CD14-positive monocyte (primary cell): ENCODE measurements at regions not wholly inside any gene's neighbourhood (a gene's known extent, or its start where the extent isn't known, plus 50 kb on each side); places are given as distances from the start of the nearest gene placed in this dataset.
"Not testable (repeated sequence)": the region's sequence is repeated elsewhere in the genome, so short reads cannot be mapped to it uniquely, and the experiment has no call there.

Experiments
- DNase-seq, 3 donors: peaks; one replicate each; pipeline ENCODE4 v3.0.0-alpha.2; 2011 to 2022
- H2AFZ ChIP-seq: 2 replicates; pipeline ENCODE4 v1.6.0; 2012; ENCODE audit warnings: mild to moderate bottlenecking, low read depth, low read length, inconsistent platforms; ENCODE audit not compliant: insufficient read depth, poor library complexity, severe bottlenecking
- H3K27ac ChIP-seq, 2 donors: 1 replicate in 1 of 2; 2 replicates in 1 of 2; pipeline ENCODE4 v1.5.1; 2012 to 2013; ENCODE audit warnings: low read length in 2 of 2, control low read depth in 1 of 2, inconsistent platforms in 1 of 2, low read depth in 1 of 2, mild to moderate bottlenecking in 1 of 2
- H3K27me3 ChIP-seq, 2 donors: one replicate each; pipeline versions ENCODE4 v1.6.0 to v1.6.1; 2011 to 2013; ENCODE audit warnings: low read length in 2 of 2; ENCODE audit not compliant: control insufficient read depth in 2 of 2, insufficient read depth in 2 of 2
- H3K36me3 ChIP-seq, 2 donors: replicated peaks in 1 of 2; 1 replicate in 1 of 2; 2 replicates in 1 of 2; pipeline versions ENCODE4 v1.5.1 to v1.6.1; 2012 to 2013; ENCODE audit warnings: low read length in 2 of 2, control low read depth in 1 of 2, inconsistent platforms in 1 of 2, mild to moderate bottlenecking in 1 of 2; ENCODE audit not compliant: insufficient read depth in 2 of 2, control insufficient read depth in 1 of 2
- H3K4me1 ChIP-seq, 2 donors: 1 replicate in 1 of 2; 2 replicates in 1 of 2; pipeline versions ENCODE4 v1.5.1 to v1.6.1; 2012 to 2013; ENCODE audit warnings: low read length in 2 of 2, control low read depth in 1 of 2, inconsistent platforms in 1 of 2, mild to moderate bottlenecking in 1 of 2, moderate library complexity in 1 of 2; ENCODE audit not compliant: insufficient read depth in 2 of 2, control insufficient read depth in 1 of 2
- H3K4me2 ChIP-seq: replicated peaks from 2 replicates; pipeline ENCODE3; 2012; ENCODE audit warnings: low read length, moderate library complexity, mild to moderate bottlenecking; ENCODE audit not compliant: poor library complexity, severe bottlenecking; ENCODE audit errors: extremely low read depth
- H3K4me3 ChIP-seq, 3 experiments: fragments of 200-600 bp in 1 of 3; sonication (generic) in 1 of 3; replicated peaks in 1 of 3; 1 replicate in 2 of 3; 2 replicates in 1 of 3; pipeline ENCODE4 v1.5.1; 2011 to 2013; ENCODE audit warnings: low read length in 3 of 3, mild to moderate bottlenecking in 3 of 3, control low read depth in 2 of 3, low read depth in 2 of 3, inconsistent platforms in 1 of 3, moderate library complexity in 1 of 3
- H3K79me2 ChIP-seq: 2 replicates; pipeline ENCODE4 v1.6.0; 2012; ENCODE audit warnings: mild to moderate bottlenecking, control low read depth, inconsistent platforms, low read length, moderate library complexity; ENCODE audit not compliant: insufficient read depth
- H3K9ac ChIP-seq: 2 replicates; pipeline ENCODE4 v1.6.0; 2017; ENCODE audit warnings: low read length, mild to moderate bottlenecking; ENCODE audit not compliant: insufficient read depth, poor library complexity, severe bottlenecking
- H3K9me3 ChIP-seq, 2 donors: replicated peaks in 1 of 2; 1 replicate in 1 of 2; 2 replicates in 1 of 2; pipeline versions ENCODE4 v1.5.1 to v1.6.1; 2012 to 2013; ENCODE audit warnings: low read length in 2 of 2, control low read depth in 1 of 2; ENCODE audit not compliant: control insufficient read depth in 1 of 2, insufficient read depth in 1 of 2
- H4K20me1 ChIP-seq: 2 replicates; pipeline ENCODE4 v1.6.0; 2012; ENCODE audit warnings: mild to moderate bottlenecking, low read length, control low read depth, moderate library complexity; ENCODE audit not compliant: insufficient read depth
- H3K27ac Mint-ChIP-seq, 7 donors: one replicate each; pipeline ENCODE4 v1.8.0; 2020; ENCODE audit warnings: mild to moderate bottlenecking in 7 of 7, mixed read lengths in 7 of 7, moderate library complexity in 6 of 7, inconsistent platforms in 2 of 7
- H3K27me3 Mint-ChIP-seq, 3 donors: one replicate each; pipeline ENCODE4 v1.8.0; 2021 to 2022; ENCODE audit warnings: low read depth in 3 of 3, mild to moderate bottlenecking in 3 of 3, mixed read lengths in 3 of 3, moderate library complexity in 3 of 3, inconsistent platforms in 1 of 3
- H3K36me3 Mint-ChIP-seq, 2 donors: one replicate each; pipeline ENCODE4 v1.8.0; 2020; ENCODE audit warnings: mixed read lengths in 2 of 2, inconsistent platforms in 1 of 2, mild to moderate bottlenecking in 1 of 2
- H3K4me1 Mint-ChIP-seq: one replicate; pipeline ENCODE4 v1.8.0; 2020; ENCODE audit warnings: mild to moderate bottlenecking, mixed read lengths
- H3K4me3 Mint-ChIP-seq, 2 donors: one replicate each; pipeline ENCODE4 v1.8.0; 2020; ENCODE audit warnings: mild to moderate bottlenecking in 2 of 2, mixed read lengths in 2 of 2, moderate library complexity in 1 of 2
- H3K9me3 Mint-ChIP-seq, 7 donors: one replicate each; pipeline ENCODE4 v1.8.0; 2020 to 2022; ENCODE audit warnings: mixed read lengths in 7 of 7, mild to moderate bottlenecking in 6 of 7, moderate library complexity in 6 of 7, inconsistent platforms in 2 of 7
- WGBS: methylation state at CpG from one replicate; pipeline ENCODE4 v1.1.5; 2013; ENCODE audit warnings: missing lambda C conversion rate; ENCODE audit not compliant: insufficient coverage; 5-methylcytosine and 5-hydroxymethylcytosine counted together
- intact Hi-C, 2 donors: fragments of 100-400 bp; cut with micrococcal nuclease; formaldehyde crosslinking; loops; one replicate each; pipeline versions ENCODE4 v1.15.0 to v1.15.1; 2023
- TF ChIP-seq, protein P1 (sequence below): fragments of 200-600 bp; IDR thresholded peaks from one replicate; pipeline ENCODE4 v1.8.0; 2022; ENCODE audit warnings: antibody characterized with exemption, mild to moderate bottlenecking

DNA sequence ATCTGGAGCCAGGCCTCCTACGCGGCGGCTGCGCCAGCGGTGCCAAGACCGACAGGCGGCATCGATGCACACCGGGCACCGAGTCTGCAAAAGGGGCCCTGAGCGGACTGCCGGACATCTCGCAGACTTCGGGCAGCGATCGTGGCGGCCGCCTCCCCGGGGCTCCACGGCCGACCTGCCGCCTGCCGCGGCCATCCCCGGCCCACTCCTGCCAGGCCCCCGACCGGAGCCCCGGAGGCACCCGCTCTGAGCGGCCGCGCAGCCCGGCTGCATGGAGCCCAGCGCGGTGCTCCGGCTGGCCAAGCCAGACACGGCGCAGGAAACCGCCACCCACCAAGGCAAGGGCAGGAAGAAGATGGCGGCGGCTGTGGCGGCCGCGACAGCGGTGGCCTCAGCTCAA, 154.2 kb upstream of the KCTD7 start:
- Mint-ChIP-seq H3K4me1 (no peaks in the 10 kb centered on the region), H3K9me3 (no peaks in the 10 kb centered on the region), H3K4me3 (no peak overlapping the region), H3K27ac (no peak overlapping the region), H3K36me3 (peaks cover 17 to 24% of the 10 kb centered on the region in 2 donors), H3K27me3 (peaks cover 0 to 3% (median 2%) of the 10 kb centered on the region in 3 donors)
- no peak overlapping the region for H3K9ac ChIP-seq
- H3K4me3 ChIP-seq: no peak overlapping the region
- peaks cover 0 to 6% of the 10 kb centered on the region in 2 donors for H3K36me3 ChIP-seq
- H3K4me2 ChIP-seq: no peak overlapping the region
- H2AFZ ChIP-seq: no peak overlapping the region
- TF ChIP-seq, protein P1, sequence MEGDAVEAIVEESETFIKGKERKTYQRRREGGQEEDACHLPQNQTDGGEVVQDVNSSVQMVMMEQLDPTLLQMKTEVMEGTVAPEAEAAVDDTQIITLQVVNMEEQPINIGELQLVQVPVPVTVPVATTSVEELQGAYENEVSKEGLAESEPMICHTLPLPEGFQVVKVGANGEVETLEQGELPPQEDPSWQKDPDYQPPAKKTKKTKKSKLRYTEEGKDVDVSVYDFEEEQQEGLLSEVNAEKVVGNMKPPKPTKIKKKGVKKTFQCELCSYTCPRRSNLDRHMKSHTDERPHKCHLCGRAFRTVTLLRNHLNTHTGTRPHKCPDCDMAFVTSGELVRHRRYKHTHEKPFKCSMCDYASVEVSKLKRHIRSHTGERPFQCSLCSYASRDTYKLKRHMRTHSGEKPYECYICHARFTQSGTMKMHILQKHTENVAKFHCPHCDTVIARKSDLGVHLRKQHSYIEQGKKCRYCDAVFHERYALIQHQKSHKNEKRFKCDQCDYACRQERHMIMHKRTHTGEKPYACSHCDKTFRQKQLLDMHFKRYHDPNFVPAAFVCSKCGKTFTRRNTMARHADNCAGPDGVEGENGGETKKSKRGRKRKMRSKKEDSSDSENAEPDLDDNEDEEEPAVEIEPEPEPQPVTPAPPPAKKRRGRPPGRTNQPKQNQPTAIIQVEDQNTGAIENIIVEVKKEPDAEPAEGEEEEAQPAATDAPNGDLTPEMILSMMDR: no peak
- no peaks in the 10 kb centered on the region for H3K4me1 ChIP-seq
- intact Hi-C loops: no loop called here
- WGBS: 99% methylated on average over 39 of the region's 45 CpGs
- H3K27me3 ChIP-seq: no peaks in the 10 kb centered on the region
- H3K9me3 ChIP-seq: no peaks in the 10 kb centered on the region
- no peaks in the 10 kb centered on the region for H3K79me2 ChIP-seq
- no peak overlapping the region for H3K27ac ChIP-seq
- no peaks in the 10 kb centered on the region for H4K20me1 ChIP-seq
- DNase-seq: no peak

DNA sequence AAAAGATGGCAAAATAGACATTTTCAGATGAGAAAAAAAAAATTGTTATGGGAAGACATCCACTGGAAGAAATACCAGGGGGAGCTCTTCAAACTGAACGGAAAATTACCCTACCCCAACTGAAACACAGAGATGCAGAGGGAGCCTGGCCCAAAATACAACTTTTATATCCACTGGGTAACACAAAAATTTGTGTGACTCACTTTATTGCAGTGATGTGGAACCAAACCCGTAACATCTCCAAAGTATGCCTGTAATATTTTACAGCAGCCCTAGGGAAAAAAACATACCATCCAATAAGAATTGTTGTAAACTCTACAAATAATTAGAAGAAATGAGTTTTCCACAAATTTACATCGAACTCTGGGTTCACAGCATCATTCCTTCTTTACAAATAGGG, 152.6 kb upstream of the KCTD7 start:
- H3K4me1 ChIP-seq, H3K4me2 ChIP-seq, H3K4me1 Mint-ChIP-seq, H3K9ac ChIP-seq, intact Hi-C loops, H3K27me3 ChIP-seq, H3K27me3 Mint-ChIP-seq, H3K4me3 Mint-ChIP-seq, H3K9me3 ChIP-seq, H3K9me3 Mint-ChIP-seq, H3K36me3 ChIP-seq, H3K79me2 ChIP-seq, H3K4me3 ChIP-seq, H2AFZ ChIP-seq, H4K20me1 ChIP-seq, DNase-seq, H3K27ac ChIP-seq, H3K27ac Mint-ChIP-seq: not testable (repeated sequence)
- no CpG with 5 or more reads among the region's 3 CpGs for WGBS
- H3K36me3 Mint-ChIP-seq: peaks cover 23 to 30% of the 10 kb centered on the region in 2 donors

DNA sequence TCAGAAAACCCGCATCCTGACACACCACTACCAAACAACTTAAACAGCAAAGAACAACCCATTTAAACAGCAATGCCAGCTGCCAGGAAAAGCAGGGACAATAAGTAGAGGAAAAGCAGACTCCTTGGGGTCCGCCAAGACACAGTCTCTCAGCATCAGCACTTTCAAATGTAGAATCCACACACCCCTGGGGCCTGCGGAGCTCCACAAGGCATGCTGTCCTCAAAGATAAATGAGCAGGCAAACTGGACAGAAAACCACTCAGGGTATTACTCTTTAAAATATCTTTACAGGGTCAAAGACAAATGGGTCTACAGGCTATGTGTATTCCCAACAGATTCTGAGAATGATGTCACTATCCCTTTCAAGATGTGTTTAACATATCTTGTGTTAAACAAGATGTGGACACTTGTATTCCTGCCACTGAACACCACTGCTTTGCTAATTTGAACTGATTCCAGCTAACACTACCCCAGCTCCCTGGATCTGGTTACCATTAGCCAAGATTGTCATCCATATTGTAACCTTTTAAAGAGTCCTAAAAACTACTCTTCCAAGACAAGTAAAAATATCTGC, 150.8 kb upstream of the KCTD7 start:
- peaks cover 30 to 32% of the 10 kb centered on the region in 2 donors for H3K36me3 Mint-ChIP-seq
- H3K4me1 Mint-ChIP-seq, H3K27me3 Mint-ChIP-seq, H3K4me3 Mint-ChIP-seq, H2AFZ ChIP-seq, H3K9me3 Mint-ChIP-seq, H3K27me3 ChIP-seq, DNase-seq, H3K36me3 ChIP-seq, H3K27ac Mint-ChIP-seq, H3K79me2 ChIP-seq, H3K4me2 ChIP-seq, intact Hi-C loops, H4K20me1 ChIP-seq, H3K4me3 ChIP-seq, H3K9me3 ChIP-seq, H3K9ac ChIP-seq, H3K4me1 ChIP-seq, H3K27ac ChIP-seq: not testable (repeated sequence)
- 88% methylated on average over 2 of the region's 3 CpGs for WGBS

DNA sequence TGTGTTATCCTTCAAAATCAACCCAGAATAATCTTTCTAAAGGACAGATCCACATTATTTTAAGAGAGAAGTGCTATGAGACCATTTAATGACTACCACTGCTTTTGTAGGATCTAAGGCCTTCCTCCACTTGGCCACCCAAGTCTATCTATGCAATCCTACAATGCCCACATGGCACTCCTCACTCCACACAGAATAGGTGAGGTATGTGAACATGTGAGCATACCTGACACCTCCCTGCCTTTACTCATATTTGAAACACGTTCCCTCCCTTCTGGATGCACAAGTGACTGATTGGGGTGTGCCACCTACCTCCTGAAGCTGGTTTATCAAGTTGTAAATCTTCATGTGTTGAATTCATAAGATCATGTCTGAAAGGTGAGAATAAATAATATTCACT, 147.5 kb upstream of the KCTD7 start:
- DNase-seq, H2AFZ ChIP-seq: not testable (repeated sequence)

More for the DNA sequence above, 147.5 kb upstream of the KCTD7 start:
- H3K4me1 Mint-ChIP-seq, H3K79me2 ChIP-seq, H3K27me3 Mint-ChIP-seq, H3K27me3 ChIP-seq, H3K36me3 ChIP-seq, H3K9ac ChIP-seq, H3K4me1 ChIP-seq, intact Hi-C loops, H4K20me1 ChIP-seq, H3K4me3 Mint-ChIP-seq, H3K9me3 ChIP-seq, H3K27ac Mint-ChIP-seq, H3K9me3 Mint-ChIP-seq, H3K4me2 ChIP-seq, H3K4me3 ChIP-seq, H3K27ac ChIP-seq: not testable (repeated sequence)
- WGBS: no CpG with 5 or more reads among the region's 1 CpG
- H3K36me3 Mint-ChIP-seq: peaks cover 19 to 34% of the 10 kb centered on the region in 2 donors
